ENCODE measurements at regions not wholly inside any gene's neighbourhood (a gene's known extent, or its start where the extent isn't known, plus 50 kb on each side); places are given as distances from the start of the nearest gene placed in this dataset.

DNA sequence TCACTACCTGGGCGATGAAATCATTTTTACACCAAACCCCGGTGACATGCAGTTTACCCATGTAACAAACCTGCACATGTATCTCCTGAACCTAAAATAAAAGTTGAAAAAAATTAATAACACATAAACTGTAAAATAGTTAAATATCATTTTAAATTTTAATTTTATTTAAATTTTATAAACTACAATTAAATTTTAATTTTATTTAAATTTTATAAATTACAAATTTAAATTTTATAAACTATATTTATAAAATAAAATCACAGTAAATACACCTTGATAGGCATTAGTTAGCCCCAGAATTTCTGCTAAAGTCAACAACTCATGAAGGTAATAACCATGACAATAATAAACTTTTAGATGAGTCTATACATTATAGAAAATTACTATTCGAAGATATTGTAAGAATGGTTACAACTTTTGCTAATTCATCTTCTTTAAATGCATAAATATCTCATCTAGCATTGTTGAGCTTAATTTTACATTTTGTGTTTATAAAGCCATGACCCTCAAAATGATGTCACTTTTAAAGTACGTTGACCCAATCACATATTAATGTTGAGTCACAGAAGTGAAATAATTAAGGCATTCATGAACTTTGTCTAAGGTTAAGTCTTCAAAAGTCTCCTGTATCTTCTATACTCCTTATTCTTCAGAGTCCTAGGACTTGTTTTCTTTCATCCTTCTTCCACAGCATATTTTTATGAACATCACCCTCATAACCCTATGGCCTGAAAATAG, 755.8 kb upstream of the LCORL start:
- DNase-seq (ENCODE audit: low read depth, low spot score), result no peak

DNA sequence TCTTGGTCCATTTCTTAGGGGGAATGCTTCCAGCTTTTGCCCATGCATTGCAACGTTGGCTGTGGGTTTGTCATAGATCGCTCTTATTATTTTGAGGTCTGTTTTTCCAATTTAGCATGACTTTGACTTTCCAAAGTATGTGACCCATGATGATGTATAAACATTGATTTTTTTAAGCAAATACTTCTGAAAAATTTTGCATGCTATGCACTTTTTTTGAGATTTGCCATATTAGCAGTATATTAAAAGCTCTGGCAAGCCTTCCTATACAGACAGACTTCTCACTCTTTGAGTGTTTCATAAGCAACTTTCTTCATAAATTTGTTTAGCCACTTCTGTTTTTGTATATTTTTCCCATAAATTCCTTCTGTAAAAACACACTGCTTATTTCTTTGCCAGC, 746.4 kb upstream of the LCORL start:
- no peak for DNase-seq (ENCODE audit: low read depth, low spot score)

DNA sequence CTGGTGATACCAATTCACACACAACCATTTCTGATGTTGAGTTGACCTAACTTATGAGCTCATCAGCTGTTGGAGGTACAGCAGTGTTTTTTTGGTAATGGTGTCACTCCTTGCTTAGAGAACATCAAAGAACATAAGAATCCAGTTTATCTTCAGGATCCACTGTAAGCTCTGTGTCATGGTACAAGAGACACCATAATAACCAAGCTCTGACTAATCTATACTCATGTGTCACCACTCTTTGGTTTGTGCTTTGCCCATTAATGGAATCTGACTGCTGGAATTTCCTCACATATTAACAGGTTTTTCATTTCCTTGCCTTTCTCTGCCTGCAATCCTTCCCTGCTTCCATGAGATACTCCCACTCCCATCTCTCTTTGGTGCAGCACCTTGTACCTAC, 735.1 kb upstream of the LCORL start:
- no peak for DNase-seq (ENCODE audit: low read depth, low spot score)

DNA sequence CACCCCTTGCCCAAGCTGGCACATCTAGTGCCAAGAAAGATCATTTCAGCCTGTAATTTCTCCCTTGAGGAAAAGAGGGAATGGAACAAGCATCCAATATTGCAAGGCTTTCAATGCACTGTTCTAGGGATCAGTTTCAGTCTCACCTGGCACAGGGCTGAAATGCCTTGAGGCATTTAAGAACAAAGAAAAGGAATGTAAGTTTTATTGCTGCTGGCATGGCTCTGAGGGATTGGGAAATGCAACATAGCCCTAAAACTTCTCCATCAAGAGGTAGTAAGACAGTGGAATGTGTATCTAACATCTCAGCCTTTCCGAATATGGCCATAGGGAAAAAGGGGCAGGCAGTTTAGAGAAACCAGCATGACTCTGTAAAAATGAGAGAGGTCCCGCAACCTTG, 732.6 kb upstream of the LCORL start:
- DNase-seq (ENCODE audit: low read depth, low spot score), result peak; percentile 75

DNA sequence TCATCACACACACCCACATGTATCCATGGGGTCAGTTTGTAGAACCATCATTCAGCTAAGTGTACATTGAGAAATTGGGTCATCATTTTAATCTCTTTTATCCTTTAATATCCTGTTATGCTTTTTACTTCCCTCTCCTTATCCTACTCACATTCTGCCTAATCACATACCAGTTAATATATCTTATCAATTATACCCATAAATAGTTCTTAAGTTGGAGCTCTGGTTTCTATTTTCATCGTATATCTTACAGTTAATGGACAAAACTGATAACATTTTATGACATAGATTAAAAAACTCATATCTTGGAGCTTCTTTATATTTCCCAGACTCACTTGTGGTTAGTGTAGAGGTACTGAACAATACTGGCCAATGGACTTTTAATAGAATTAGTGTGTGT, 729.5 kb upstream of the LCORL start:
- DNase-seq (ENCODE audit: low read depth, low spot score), result no peak

DNA sequence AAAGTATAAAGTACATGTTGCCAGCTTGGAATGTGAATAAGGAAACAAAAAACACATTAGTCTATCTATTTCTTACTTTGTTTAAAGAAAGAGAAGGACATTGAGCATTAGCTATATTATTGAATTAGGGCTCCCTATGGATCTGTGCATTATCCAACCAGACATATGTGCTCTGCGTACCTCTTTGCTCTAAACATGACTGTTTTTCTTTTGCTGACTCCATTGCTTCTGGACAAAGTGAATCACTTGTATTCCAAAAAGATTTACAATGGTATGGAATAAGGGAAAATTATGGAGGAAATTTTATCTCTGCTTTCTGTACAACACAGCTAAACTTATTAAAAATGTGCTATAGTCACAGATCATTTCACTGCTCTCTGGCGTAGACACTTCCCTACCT, 727.8 kb upstream of the LCORL start:
- DNase-seq (ENCODE audit: low read depth, low spot score), result no peak

DNA sequence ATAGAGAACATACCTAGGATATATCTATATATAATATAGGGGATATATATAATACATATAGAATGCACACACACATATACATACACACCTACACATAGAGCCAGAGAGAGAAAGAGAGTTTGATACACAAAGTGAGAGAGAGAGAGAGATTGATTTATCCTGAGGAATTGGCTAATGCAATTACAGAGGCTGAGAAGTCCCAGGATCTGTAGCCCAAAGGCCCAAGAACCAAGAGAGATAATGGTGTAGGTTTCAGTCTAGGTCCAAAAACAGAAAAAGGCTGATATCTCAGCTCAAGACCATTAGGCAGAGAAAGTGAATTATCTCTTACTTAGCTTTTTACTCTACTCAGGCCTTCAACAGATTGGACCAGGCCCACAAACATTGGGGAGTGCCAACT, 715.0 kb upstream of the LCORL start:
- DNase-seq (ENCODE audit: low read depth, low spot score), result no peak

DNA sequence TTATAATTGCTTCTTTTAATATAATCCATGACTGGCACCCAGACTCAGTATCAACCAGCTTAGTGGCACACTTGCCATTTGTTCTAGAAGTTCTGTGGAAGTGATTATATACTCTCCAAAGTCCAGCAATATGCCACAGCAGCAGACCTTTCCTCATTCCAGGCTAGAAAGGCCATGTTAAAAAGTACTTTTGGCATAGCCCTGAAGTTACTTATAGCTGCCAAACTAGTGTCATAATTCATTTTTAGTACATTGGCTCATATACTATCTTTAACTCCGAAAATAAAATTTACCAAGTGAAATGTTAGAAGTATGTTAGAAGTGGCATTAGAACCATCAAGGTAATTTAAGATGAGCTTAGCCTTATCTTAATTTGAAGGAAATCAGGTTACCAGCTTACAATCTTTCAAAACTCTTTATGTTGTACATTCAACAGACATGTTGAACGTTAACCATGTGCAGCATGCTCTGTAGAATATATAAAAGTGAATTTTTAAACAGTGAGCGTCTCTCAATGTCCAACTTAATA, 714.2 kb upstream of the LCORL start:
- no peak for DNase-seq (ENCODE audit: low read depth, low spot score)

DNA sequence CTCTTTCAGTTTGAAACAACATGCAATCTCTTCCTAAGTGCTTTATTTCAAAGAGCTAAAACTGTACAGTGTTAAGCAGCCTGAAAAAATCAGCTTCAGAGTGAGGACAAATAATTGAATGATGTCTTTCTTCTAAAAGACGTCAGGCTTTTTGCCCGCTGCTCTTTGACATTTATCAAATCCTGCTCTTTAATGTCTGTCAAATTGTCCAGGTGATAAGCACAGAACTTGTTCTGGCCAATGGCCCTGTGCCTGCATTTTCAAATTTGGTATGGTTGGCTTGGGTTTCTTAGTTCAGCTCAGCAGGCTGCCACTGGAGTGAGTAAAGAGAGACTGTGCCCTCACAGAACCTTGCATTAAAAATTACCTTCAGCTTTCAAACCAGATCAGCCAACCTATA, 712.9 kb upstream of the LCORL start:
- no peak for DNase-seq (ENCODE audit: low read depth, low spot score)

DNA sequence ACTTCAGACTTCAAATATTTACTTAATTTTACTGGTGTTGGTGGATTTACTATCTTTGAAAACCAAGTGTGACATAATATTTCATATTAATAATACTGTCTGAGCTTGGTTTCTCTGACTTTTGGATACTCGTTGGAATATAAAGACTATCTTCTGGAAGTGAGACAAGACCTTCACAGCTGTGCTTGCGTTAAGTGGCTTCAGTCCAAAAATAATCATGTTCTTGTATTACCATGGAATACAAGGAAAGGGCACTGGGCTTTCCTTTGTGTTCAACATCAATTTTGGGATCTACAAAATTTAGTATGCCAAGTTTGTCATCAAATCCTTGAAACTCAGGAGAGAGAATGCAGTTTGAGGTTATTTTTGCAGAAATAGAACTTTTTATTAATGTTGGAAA, 712.4 kb upstream of the LCORL start:
- DNase-seq (ENCODE audit: low read depth, low spot score), result no peak

DNA sequence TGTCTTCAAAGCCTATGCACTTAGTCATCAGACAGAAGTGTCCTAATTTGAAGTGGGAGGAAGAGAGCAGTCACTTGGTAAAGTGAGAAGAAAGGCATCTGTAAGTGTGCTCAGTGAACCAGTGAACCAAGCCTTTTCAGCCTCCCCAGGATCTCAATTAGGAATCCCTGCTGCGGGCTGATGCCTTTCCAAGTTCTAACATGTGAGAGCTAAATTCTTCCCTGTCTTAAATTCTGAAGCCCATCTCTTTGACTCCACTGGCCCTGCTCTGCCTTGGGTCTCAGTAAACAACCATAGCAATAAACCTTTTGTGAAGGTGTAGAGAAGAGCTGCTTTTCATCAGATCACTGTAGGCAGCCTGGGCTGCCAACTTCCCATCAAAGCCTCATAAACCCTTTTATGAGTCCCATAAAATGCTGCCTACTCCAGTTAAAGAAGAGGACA, 701.2 kb upstream of the LCORL start:
- peak; percentile 68 for DNase-seq (ENCODE audit: low read depth, low spot score)

DNA sequence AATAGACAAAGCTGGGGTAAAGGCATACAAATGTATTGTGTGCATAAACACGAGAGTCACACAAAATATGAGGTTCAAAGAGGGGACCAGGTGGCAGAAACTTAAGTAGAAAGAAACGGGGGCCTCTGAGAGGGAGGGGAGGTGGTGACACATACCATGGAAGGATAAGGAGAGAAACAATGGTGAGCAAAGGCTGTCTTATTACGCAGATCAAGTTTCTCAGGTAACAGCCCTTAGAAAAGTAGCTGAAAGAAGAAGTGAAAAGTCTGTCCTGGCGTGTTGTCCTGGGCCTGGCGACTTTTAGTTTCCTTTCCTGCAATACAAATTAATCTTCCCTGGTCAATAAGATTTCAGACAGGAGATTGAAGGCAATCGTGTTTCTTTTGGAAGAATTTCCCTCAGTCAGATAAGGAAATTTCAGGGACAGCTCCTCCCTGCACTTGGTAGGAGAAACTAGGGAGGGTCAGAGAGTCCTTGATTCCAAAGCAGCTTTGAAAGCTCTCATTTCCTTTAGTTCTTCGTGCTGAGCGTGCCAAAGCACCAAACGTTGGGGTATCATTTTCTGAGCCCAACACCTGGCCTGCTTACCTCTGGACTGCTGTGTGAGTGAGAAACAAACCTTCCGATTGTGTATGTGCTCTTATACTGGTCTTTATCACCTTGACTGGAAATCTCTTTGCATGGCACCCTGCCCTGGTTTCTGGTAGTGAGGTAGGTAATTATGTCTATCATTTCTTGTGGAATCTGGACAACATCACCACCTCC, 676.7 kb upstream of the LCORL start:
- DNase-seq (ENCODE audit: low read depth, low spot score), result peak; percentile 6

DNA sequence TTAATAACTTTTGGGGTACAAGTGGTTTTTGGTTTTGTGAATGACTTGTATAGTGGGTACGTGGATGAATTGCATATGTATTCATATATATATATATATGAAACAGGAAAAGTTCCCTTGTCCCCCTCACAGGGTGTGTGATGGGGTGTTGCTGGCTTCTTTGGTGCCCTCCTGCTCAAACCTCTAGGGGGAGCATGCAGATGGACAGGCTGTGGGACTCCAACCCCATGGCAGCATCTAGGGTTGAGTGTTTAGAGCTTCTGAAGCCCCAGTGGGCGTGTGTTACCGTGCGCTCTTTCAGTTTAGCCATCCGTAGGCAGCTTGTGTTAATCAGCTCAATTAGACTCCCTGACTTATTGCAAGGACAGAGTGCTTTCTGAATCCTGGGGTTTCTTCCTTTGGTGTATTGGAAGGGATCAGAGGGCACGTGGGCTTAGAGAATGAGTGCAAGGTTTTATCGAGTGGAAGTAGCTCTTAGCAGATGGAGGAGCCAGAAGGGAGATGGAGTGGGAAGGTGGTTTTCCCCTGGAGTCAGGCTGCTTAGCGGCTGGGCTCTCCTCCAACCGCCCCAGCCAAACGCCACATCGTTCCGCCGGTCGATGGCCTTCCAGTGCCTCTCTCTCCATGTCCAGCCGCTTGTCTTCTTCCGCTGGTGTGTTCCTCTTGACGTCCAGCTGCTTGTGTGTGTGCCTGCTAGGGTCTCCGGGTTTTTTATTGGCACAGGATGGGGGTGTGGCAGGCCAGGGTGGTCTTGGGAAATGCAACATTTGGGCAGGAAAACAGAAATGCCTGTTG, 674.4 kb upstream of the LCORL start:
- DNase-seq (ENCODE audit: low read depth, low spot score), result peak; percentile 23

DNA sequence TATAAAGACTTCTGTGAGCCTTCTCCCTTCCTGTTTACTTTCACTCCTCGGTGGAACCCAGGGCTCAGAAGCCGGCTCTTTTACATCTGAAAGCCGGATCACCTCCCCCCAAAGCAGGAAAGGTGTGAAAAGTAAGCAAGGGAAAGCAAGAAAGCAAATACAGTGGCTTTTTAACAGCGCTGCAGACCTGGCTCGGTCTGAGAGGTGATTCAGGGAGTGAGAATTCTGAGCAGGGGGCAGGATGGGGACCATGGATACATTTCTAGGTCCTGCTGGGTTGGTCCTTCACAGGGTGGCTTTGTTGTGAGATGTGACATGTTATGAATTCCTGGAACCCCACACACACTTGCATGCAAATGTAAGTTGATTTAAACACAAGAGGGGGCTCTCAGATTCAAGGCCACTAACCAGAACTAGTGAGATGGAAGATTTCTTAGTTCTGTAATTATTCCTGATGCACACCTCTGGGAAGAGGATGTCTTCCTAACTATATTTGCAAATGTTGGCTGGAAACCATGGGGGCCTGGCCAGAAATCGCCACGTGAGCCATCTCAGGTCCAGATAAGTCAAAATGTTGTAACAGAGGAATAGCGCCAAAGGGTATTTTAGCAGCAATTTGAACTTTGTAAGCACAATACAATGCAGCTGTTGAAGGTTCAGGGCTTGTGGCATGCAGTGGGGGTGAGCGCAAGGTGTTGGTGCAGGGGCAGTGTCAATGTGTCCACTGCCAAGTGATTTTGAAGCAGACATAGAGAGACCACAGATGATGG, 670.1 kb upstream of the LCORL start:
- DNase-seq (ENCODE audit: low read depth, low spot score), result peak; percentile 93

DNA sequence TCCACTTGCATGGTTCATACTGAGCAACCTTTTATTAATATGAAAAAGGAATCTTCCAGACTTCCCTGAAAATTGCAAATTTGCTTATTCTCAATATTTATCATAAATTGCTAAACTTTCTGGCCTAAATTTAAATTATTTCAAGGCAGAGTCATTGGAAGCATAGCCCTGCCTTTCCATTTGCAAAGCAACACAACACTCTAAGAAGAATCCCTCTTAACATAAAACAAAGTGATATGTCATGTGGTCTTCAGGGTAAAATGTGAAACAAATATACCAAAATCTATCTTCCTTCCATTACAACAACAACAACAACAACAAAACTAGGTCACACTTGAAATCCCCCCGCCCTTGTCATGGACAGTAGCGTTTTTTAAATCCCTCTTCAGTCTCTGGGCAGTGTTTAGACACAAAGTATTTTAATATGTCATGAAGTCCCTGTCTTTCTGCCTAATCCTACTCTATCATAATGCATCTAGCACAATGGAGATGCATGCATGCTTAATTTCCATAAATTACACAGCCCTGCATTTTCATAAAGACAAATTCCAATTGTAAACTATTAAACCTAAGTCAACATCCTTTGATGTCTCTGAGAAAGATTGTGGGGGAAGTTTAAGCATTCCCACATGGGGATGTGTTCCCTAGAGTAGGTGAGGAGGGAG, 668.9 kb upstream of the LCORL start:
- no peak for DNase-seq (ENCODE audit: low read depth, low spot score)

DNA sequence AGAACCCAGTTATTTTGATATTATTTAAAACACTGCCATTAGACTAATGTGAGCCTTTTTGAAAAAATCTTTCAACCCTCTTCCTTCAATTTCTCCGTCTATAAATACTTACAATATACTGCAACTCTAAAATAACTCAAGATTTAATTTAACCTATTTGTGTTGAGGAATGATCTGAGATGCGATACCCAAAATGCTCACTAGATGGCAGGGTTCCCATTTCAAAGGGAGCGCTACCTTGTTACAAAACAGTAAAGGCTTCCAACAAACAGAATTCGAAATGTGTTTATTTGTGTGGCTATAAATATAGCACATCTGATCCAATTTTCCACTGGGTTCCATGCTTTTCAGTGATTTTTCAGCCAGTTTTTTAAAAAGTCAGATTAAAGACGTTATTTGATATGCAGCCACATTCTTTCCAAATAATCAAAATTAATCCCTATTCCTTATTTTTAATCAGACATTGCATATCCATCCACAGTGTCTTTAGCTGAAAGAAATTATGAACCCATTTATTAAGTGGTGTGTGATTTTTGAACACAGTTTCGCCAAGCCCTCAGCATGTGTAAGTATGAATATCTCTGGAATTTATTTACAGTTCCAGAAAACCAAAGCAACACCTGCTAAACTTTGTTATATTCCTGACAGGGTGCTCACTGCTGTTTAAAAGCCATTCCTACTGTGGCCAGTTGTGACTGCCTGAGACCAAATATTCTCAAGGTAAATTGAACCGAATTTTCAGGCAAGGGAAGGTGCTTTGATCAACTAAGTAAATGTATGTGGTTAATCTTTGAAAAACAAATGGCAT, 668.0 kb upstream of the LCORL start:
- peak; percentile 67 for DNase-seq (ENCODE audit: low read depth, low spot score)

DNA sequence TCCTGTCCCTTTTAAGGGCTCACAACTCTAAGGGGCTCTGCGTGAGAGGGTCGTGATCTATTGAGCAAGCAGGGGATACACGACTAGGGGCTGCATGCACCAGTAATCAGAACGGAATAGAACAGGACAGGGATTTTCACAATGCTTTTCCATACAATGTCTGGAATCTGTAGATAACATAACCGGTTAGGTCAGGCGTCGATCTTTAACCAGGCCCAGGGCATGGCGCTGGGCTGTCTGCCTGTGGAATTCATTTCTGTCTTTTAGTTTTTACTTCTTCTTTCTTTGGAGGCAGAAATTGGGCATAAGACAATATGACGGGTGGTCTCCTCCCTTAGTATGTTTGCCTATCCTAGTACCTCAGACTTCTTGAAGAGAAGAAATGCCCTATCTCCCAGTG, 666.8 kb upstream of the LCORL start:
- DNase-seq (ENCODE audit: low read depth, low spot score), result peak; percentile 8

DNA sequence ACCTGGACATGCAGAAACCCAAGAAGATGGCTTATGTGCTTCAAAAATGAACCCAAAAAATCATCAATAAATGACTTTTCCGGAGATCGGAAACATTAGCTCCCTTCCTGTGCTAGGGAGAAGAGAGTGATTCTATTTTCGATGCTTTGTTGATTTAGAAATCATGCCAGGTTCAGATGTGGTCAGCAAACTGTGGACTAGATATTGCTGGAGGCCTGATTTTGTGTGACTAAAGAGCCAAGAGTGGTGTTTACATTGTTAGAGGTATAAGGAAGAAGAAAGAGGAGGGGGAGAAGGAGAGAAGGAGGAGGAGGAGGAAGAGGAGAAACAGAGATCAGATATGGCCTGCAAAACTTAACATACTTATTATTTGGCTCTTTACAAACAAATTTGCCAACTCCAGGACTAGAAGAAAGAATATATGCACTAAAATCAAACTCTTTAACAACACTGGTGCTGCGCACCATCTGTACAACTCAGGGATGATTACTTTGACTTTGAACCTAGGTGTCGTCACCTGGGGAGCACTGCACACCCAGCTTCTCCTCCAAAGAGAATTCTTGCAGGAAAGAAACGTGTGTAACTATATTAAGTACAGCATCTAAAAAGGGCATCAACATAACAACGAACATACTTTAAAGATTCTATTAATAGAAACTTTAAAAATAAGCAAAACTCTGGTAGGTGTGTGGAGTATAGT, 664.9 kb upstream of the LCORL start:
- no peak for DNase-seq (ENCODE audit: low read depth, low spot score)

DNA sequence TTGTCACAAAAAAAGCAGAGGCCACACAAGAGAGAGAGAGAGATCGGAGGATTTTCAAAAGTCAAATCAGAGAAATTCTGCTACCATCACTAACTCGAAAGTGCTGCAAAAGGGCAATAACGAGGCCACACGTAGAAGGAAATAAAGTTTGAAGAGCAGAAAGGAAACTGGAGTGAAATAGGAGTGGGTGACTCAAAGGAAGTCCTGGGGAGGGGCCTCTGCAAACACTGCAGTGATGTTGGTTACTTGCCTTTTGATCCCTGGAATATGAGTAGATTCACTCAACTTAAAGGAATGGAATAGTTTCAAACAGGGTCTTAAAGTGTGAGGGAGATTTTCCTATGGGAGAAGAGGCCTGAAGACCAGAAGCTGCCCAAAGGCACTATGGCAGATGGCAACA, 663.4 kb upstream of the LCORL start:
- DNase-seq (ENCODE audit: low read depth, low spot score), result no peak
